Stimulated activated CD4-positive, alpha-beta T cell treated with anti-CD3 and anti-CD28 coated beads, TNF-alpha, amount 100 ng/mL, for 48 hours (primary cell): ENCODE measurements at regions not wholly inside any gene's neighbourhood (a gene's known extent, or its start where the extent isn't known, plus 50 kb on each side); places are given as distances from the start of the nearest gene placed in this dataset.

Experiments
- DNase-seq, 3 donors: peaks; one replicate each; pipeline ENCODE4 v3.0.0-alpha.2; 2020; ENCODE audit warnings: low read depth in 3 of 3

DNA sequence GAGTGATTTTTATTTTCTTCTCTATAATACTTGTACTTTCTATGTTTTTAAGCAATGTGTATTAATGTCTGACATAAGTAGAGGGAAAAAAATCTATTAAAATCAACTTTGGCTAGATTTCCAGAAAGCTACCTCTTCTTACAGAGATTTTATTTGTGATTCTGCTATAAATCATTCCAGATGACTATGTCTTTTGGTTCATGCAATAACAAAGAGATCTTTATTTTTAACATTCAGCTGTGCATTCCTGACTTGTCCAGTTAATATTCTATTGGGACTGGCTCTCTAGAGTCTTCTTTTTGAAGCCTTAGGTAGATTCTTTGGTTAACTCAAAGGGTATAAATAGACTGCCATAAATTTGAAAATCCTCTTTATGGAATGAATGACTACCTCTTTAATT lies 74.3 kb upstream of the ARPP21 start:
- no peak for DNase-seq
